Umbilical cord (tissue), 1 donor: ENCODE measurements at regions not wholly inside any gene's neighbourhood (a gene's known extent, or its start where the extent isn't known, plus 50 kb on each side); places are given as distances from the start of the nearest gene placed in this dataset.

ENCODE experiments used
- DNase-seq: peaks from one replicate; pipeline ENCODE4 v3.0.0-alpha.2; 2015; ENCODE audit warnings: low spot score

GRCh38 chr12:118694128-118694775, 287.1 kb upstream of the SRRM4 start:
- DNase-seq, result no peak

GRCh38 chr12:118704527-118705241, 276.7 kb upstream of the SRRM4 start:
- DNase-seq, result no peak

GRCh38 chr12:118706437-118706836, 274.9 kb upstream of the SRRM4 start:
- no peak for DNase-seq

GRCh38 chr12:118709946-118710345, 271.4 kb upstream of the SRRM4 start:
- no peak for DNase-seq

DNA sequence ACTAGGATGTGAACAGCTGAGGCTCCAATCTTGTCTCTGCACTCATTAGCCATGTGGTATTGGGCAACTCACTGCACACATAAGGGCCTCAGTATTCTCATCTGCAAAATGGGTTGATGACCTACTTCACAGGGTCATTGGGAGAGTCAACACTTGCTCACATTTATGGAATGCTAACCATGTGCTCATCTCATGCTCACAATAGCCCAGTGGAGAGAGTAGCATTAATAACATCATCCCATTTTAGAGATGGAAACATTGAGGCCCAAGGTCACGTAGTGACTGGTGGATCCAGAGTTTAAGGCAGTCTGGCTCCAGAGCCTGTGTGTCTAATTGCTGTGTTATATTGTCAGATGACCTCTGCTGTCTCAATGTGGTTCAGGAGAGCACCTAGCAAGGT, 270.2 kb upstream of the SRRM4 start:
- no peak for DNase-seq

GRCh38 chr12:118714051-118714460, 267.3 kb upstream of the SRRM4 start:
- DNase-seq, result no peak

DNA sequence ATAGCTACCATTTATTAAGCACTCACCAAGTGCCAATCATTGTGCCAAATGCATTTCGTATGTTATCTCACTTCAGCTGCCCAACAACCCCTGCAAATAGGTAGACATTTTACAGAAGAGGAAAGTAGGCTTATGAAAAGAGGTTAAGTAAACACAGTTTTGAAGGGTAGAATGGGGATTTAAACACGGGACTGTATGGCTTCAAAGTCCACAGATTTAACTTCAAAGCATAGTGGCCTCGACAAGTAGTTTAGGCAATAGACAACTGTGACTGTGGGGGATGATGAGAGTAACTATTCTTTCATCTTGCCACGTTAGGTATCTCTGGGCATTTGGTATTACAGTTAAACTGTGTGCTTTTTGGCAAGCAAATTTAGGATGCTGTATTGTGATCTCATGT, 266.8 kb upstream of the SRRM4 start:
- DNase-seq, result no peak

DNA sequence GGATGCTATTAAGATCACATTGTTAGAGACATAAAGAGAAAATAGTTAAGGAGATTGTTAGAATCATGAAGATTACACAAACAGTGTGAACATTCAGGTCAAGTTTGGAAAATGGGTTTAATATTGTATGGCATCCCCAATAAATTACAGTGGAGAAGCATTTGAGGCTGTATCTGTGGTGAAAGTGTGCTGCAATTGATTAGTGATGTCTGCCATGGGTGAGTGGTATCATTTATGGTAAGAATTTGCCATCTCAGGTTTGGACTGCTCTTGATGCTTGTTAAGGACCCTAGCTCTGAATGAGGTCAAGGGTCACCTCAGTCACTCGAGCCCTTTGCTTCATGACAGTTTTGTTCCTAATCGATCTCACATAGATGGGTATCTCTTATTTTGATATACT, 265.7 kb upstream of the SRRM4 start:
- DNase-seq, result no peak

GRCh38 chr12:118727196-118727978, 254.0 kb upstream of the SRRM4 start:
- DNase-seq, result no peak

DNA sequence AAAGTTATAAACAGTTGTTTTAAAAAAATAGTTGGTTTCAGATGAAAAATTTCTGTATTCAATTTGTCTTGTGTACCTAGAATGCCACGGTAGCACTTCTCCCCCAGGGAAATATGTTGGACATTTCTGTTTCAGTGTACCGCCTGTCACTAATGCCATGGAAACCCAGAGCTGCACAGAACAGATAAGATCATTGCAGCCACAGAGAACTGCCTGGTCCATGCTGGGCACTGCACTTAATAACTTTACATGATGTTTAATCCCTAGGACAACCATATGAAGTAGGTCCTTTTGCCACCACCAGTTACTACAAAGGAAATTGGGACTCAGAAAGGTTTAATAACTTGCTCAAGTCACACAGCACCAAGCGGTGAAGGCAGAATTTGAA, 253.4 kb upstream of the SRRM4 start:
- DNase-seq, result no peak

- DNase-seq, result no peak
Observed at GRCh38 chr12:118734266-118734665, 247.1 kb upstream of the SRRM4 start.

GRCh38 chr12:118737985-118738540, 243.3 kb upstream of the SRRM4 start:
- no peak for DNase-seq

- DNase-seq, result no peak
Observed at GRCh38 chr12:118741194-118741593, 240.1 kb upstream of the SRRM4 start.

GRCh38 chr12:118742431-118742830, 238.9 kb upstream of the SRRM4 start:
- no peak for DNase-seq

GRCh38 chr12:118743896-118744700, 237.2 kb upstream of the SRRM4 start:
- no peak for DNase-seq

- no peak for DNase-seq
Observed at GRCh38 chr12:118746176-118746575, 235.2 kb upstream of the SRRM4 start.

- no peak for DNase-seq
Observed at GRCh38 chr12:118746960-118747359, 234.4 kb upstream of the SRRM4 start.

GRCh38 chr12:118747771-118748170, 233.6 kb upstream of the SRRM4 start:
- DNase-seq, result no peak

- no peak for DNase-seq
Observed at GRCh38 chr12:118748478-118749380, 232.6 kb upstream of the SRRM4 start.

DNA sequence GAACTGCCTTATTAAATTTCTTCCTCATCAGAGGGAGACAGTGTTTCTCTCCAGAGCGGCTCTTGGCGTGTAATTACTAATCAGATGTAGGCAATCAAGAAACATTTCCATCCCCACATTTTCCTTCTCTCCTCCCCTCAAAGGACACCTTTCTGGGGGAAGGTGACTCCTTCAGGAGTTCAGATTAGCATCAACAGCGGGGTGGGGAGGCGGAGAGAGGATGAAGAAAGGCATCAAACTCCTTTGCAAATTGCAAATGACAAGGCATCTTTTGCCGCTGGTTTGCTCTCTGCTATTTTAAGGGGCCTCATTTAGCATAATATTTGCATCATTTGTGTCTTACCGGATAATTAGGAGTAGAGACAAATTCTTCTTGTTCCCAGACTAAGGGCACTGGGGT, 231.7 kb upstream of the SRRM4 start:
- no peak for DNase-seq

DNA sequence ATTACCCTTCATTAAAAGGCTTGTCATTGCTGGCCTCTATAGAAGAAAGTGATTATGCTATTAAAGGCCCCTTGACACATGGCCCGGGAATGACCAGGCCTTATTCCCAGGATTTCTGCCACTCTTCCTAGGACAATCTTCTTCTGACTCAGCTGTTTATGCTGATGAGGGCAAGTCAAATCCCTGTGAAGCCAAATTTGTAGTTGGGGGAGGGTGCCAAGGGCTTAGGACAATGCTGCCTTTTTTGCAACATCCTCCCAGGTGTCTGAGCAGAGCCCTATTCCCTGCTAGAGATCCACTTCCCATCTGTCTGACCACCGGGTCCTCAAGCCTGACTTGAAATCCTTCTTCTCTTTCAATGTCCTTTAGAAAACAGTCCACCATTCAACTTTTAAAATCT, 230.7 kb upstream of the SRRM4 start:
- no peak for DNase-seq
